ENCODE measurements at regions not wholly inside any gene's neighbourhood (a gene's known extent, or its start where the extent isn't known, plus 50 kb on each side); places are given as distances from the start of the nearest gene placed in this dataset.

- TF ChIP-seq POLR2A (IDR thresholded peaks at IDR 0.05; ENCODE audit: low read depth, low read length) (no peak), GATA2 (IDR thresholded peaks at IDR 0.05; ENCODE audit: insufficient read depth, insufficient read length, low read depth, low read length) (no peak), FOS (IDR thresholded peaks at IDR 0.05; ENCODE audit: borderline replicate concordance, insufficient read depth, low read length) (no peak), MYC (IDR thresholded peaks at IDR 0.05; ENCODE audit: low read depth, low read length) (no peak), JUN (IDR thresholded peaks at IDR 0.05; ENCODE audit: borderline replicate concordance, insufficient read depth, insufficient read length, low read depth) (no peak)
- BruUV-seq (replicated peaks) = no TSS peak
- no peaks in the 10 kb centered on the region for H4K20me1 ChIP-seq (replicated peaks; ENCODE audit: control insufficient read depth, extremely low read depth, insufficient read depth, low read length)
- no peaks in the 10 kb centered on the region for H3K79me2 ChIP-seq (ENCODE audit: control insufficient read depth, insufficient read depth, low read length)
- CTCF ChIA-PET = no interaction called here
- no peaks in the 10 kb centered on the region for H3K9me1 ChIP-seq (replicated peaks; ENCODE audit: control insufficient read depth, extremely low read depth, insufficient read depth, low read length)
- DNase-seq (ENCODE audit: low read depth, low spot score) = no peak
- H3K36me3 ChIP-seq (ENCODE audit: control insufficient read depth in 2 of 2, extremely low read depth in 1 of 2, insufficient read depth in 2 of 2, low read length in 2 of 2) = no peaks in the 10 kb centered on the region
- no peak overlapping the region for H3K27ac ChIP-seq (ENCODE audit: insufficient read depth, low read depth, low read length)
- dilution Hi-C loops (cut with MboI; ENCODE audit: extremely low pct_ligation_motif_present, low sequenced_read_pairs) (no loop called here), intact Hi-C loops (cut with micrococcal nuclease) (no loop called here)
- FAIRE-seq = no peak
- H3K9ac ChIP-seq (replicated peaks; ENCODE audit: extremely low read depth, insufficient read depth, low read length) = no peak overlapping the region
- no peak overlapping the region for H2AFZ ChIP-seq (ENCODE audit: low read depth, low read length)
- peaks cover 10% of the 10 kb centered on the region in 2 experiments for H3K27me3 ChIP-seq (ENCODE audit: control insufficient read depth in 2 of 2, insufficient read depth in 2 of 2, low read length in 2 of 2)
- no peaks in the 10 kb centered on the region for H3K4me1 ChIP-seq (ENCODE audit: control insufficient read depth, extremely low read depth, insufficient read depth, low read length)
- no peak overlapping the region for H3K4me2 ChIP-seq (ENCODE audit: insufficient read depth, low read length)
- no peaks in the 10 kb centered on the region for H3K9me3 ChIP-seq (replicated peaks; ENCODE audit: control insufficient read depth, insufficient read depth, low read length)
- POLR2A ChIA-PET = no interaction called here
- no peak overlapping the region for H3K4me3 ChIP-seq (replicated peaks in 1 of 3; ENCODE audit: insufficient read depth in 1 of 3, low read depth in 1 of 3, low read length in 3 of 3)
Measured at GRCh38 chr21:35962917-35963316, 97.4 kb downstream of the SETD4 start.

DNA sequence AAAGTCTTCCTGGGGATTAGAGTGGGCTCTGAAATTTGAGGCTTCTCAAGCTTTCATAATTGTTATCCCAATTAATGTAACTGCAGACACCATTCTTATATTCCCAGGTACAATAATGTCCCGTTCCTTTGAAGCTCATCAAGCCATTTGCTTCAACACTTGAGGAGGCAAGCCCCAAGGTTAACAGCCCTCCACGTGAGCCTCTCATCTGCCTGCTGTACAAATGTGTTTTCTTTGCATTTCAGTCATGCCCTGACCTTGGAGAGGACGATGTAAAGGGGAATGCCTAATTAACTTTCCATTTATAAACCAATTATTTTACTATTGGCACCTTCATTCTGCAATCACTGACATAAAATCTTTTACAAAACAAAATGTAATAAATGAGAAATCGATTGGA, 106.3 kb downstream of the SETD4 start:
- no peak overlapping the region for H3K9ac ChIP-seq (replicated peaks; ENCODE audit: extremely low read depth, insufficient read depth, low read length)
- CTCF ChIA-PET = no interaction called here

More for the DNA sequence above, 106.3 kb downstream of the SETD4 start:
- no peak overlapping the region for H3K27ac ChIP-seq (ENCODE audit: insufficient read depth, low read depth, low read length)
- no peaks in the 10 kb centered on the region for H4K20me1 ChIP-seq (replicated peaks; ENCODE audit: control insufficient read depth, extremely low read depth, insufficient read depth, low read length)
- no peaks in the 10 kb centered on the region for H3K36me3 ChIP-seq (ENCODE audit: control insufficient read depth in 2 of 2, extremely low read depth in 1 of 2, insufficient read depth in 2 of 2, low read length in 2 of 2)
- H3K4me1 ChIP-seq (ENCODE audit: control insufficient read depth, extremely low read depth, insufficient read depth, low read length) = no peaks in the 10 kb centered on the region
- DNase-seq (ENCODE audit: low read depth, low spot score) (no peak), FAIRE-seq (no peak)
- H3K27me3 ChIP-seq (ENCODE audit: control insufficient read depth in 2 of 2, insufficient read depth in 2 of 2, low read length in 2 of 2) = peaks cover 12 to 15% of the 10 kb centered on the region in 2 experiments
- H2AFZ ChIP-seq (ENCODE audit: low read depth, low read length) = no peak overlapping the region
- dilution Hi-C loops (cut with MboI; ENCODE audit: extremely low pct_ligation_motif_present, low sequenced_read_pairs) (no loop called here), intact Hi-C loops (cut with micrococcal nuclease) (no loop called here)
- no TSS peak for BruUV-seq (replicated peaks)
- no peaks in the 10 kb centered on the region for H3K9me1 ChIP-seq (replicated peaks; ENCODE audit: control insufficient read depth, extremely low read depth, insufficient read depth, low read length)
- H3K4me3 ChIP-seq (replicated peaks in 1 of 3; ENCODE audit: insufficient read depth in 1 of 3, low read depth in 1 of 3, low read length in 3 of 3) = no peak overlapping the region
- TF ChIP-seq JUN (IDR thresholded peaks at IDR 0.05; ENCODE audit: borderline replicate concordance, insufficient read depth, insufficient read length, low read depth) = no peak
- no peak for TF ChIP-seq EZH2 (IDR thresholded peaks at IDR 0.05; ENCODE audit: borderline replicate concordance, low read depth, low read length, severe bottlenecking)
- no peak for TF ChIP-seq MAX (IDR thresholded peaks at IDR 0.05; ENCODE audit: insufficient read depth, insufficient read length)
- TF ChIP-seq CTCF (IDR thresholded peaks at IDR 0.05; ENCODE audit: extremely low read depth in 1 of 2, insufficient read depth in 1 of 2, low read depth in 1 of 2, low read length in 2 of 2) = no peak
- no peak for TF ChIP-seq GATA2 (IDR thresholded peaks at IDR 0.05; ENCODE audit: insufficient read depth, insufficient read length, low read depth, low read length)
- POLR2A ChIA-PET = no interaction called here
- H3K4me2 ChIP-seq (ENCODE audit: insufficient read depth, low read length) = no peak overlapping the region
- no peaks in the 10 kb centered on the region for H3K9me3 ChIP-seq (replicated peaks; ENCODE audit: control insufficient read depth, insufficient read depth, low read length)
- H3K79me2 ChIP-seq (ENCODE audit: control insufficient read depth, insufficient read depth, low read length) = no peaks in the 10 kb centered on the region

Measured in endothelial cell of umbilical vein (primary cell).